PFSK-1 (cell line): ENCODE measurements at regions not wholly inside any gene's neighbourhood (a gene's known extent, or its start where the extent isn't known, plus 50 kb on each side); places are given as distances from the start of the nearest gene placed in this dataset.

Experiments used
- FOXP2 ChIP-seq: optimal IDR thresholded peaks from 2 replicates; pipeline ENCODE3; 2011; ENCODE audit warnings: borderline replicate concordance, control low read depth, inconsistent platforms; ENCODE audit not compliant: insufficient read depth; ENCODE audit errors: extremely low read length, extremely low read depth
- POLR2AphosphoS5 ChIP-seq: IDR thresholded peaks from 2 replicates; pipeline ENCODE4 v1.6.1; 2012; ENCODE audit warnings: low read depth, mild to moderate bottlenecking, control low read depth, low read length, moderate library complexity
- REST ChIP-seq, 2 experiments: IDR thresholded peaks; 2 replicates each; pipeline versions ENCODE4 v1.6.1 to v1.8.0; 2011 to 2012; ENCODE audit warnings: low read depth in 2 of 2, low read length in 2 of 2, control low read depth in 1 of 2, inconsistent platforms in 1 of 2, mild to moderate bottlenecking in 1 of 2, moderate library complexity in 1 of 2; ENCODE audit not compliant: insufficient read depth in 1 of 2
- SIN3A ChIP-seq: IDR thresholded peaks from 2 replicates; pipeline ENCODE4 v1.6.1; 2012; ENCODE audit warnings: mild to moderate bottlenecking, low read length, moderate library complexity, borderline replicate concordance; ENCODE audit not compliant: insufficient read depth
- TAF1 ChIP-seq: IDR thresholded peaks from 2 replicates; pipeline ENCODE4 v1.6.1; 2012; ENCODE audit warnings: low read length, control low read depth, borderline replicate concordance; ENCODE audit not compliant: insufficient read depth

- TF ChIP-seq POLR2AphosphoS5 (no peak), TAF1 (no peak), FOXP2 (no peak)
Observed at GRCh38 chr12:105880824-105881388, 257.8 kb downstream of the NUAK1 start.

- no peak for TF ChIP-seq POLR2AphosphoS5
- no peak for TF ChIP-seq TAF1
- TF ChIP-seq REST (IDR thresholded peaks at IDR 0.05; ENCODE audit: insufficient read depth in 1 of 2, low read depth in 2 of 2, low read length in 2 of 2) = no peak
- no peak for TF ChIP-seq SIN3A
- no peak for TF ChIP-seq FOXP2
Observed at GRCh38 chr12:105882404-105882803, 256.4 kb downstream of the NUAK1 start.

DNA sequence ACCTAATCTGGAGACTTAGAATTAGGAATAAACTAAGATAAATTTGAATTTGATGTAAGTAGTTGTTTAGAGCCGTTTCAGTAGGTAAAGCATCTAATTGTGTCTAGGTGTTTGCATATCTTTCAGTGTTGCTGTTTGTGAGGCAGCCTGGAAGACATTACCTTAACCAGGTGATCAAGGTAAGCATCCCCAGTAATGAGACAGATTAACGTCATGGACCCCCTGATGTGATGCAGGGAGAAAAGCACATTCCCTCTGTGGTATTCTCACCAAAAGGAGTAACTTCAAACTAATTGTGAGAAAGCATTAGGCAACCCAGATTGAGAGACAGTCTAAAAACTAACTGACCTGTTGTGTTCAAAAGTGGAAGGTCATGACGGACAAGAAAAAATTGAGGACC, 251.6 kb downstream of the NUAK1 start:
- no peak for TF ChIP-seq TAF1
- no peak for TF ChIP-seq REST (IDR thresholded peaks at IDR 0.05; ENCODE audit: insufficient read depth in 1 of 2, low read depth in 2 of 2, low read length in 2 of 2)
- TF ChIP-seq FOXP2 = no peak
- no peak for TF ChIP-seq SIN3A
- TF ChIP-seq POLR2AphosphoS5 = no peak

DNA sequence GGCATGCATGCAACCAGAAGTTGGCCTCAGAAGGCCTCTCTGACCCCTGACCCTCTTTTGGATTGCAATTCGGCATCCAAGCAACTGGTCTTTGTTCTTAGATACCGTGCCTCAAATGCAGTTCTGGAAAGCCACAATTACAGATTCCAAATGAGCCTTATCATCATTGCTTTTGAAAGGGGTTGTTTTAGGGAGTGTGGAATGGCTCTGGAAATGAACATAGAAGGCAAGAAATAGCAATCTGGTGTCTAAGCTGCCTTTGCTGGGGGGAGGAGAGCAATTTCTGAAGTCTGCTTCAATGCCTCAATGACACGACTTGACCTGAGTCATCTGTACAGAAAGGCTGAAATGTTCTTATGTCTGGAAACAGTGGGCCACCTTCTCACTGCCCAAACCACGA, 250.1 kb downstream of the NUAK1 start:
- TF ChIP-seq SIN3A (no peak), REST (IDR thresholded peaks at IDR 0.05; ENCODE audit: insufficient read depth in 1 of 2, low read depth in 2 of 2, low read length in 2 of 2) (no peak), POLR2AphosphoS5 (no peak), TAF1 (no peak), FOXP2 (no peak)

GRCh38 chr12:105892362-105892910, 246.3 kb downstream of the NUAK1 start:
- no peak for TF ChIP-seq REST (IDR thresholded peaks at IDR 0.05; ENCODE audit: insufficient read depth in 1 of 2, low read depth in 2 of 2, low read length in 2 of 2)
- TF ChIP-seq SIN3A = no peak
- TF ChIP-seq POLR2AphosphoS5 = no peak
- TF ChIP-seq FOXP2 = no peak
- TF ChIP-seq TAF1 = no peak
